CD4-positive, alpha-beta T cell treated with Interleukin-17A for 1 hour (primary cell): ENCODE measurements at regions not wholly inside any gene's neighbourhood (a gene's known extent, or its start where the extent isn't known, plus 50 kb on each side); places are given as distances from the start of the nearest gene placed in this dataset.
"Not testable (repeated sequence)": the region's sequence is repeated elsewhere in the genome, so short reads cannot be mapped to it uniquely, and the experiment has no call there.

Experiments
- DNase-seq: peaks from one replicate; pipeline ENCODE4 v3.0.0-alpha.2; 2020

- no peak for DNase-seq
Measured at GRCh38 chr5:8491254-8491653, 622.3 kb downstream of the MTRR start.

- DNase-seq: no peak
Measured at GRCh38 chr5:8493176-8493575, 624.2 kb downstream of the MTRR start.

- DNase-seq: no peak
Measured at GRCh38 chr5:8500426-8500825, 631.5 kb downstream of the MTRR start.

- no peak for DNase-seq
Measured at GRCh38 chr5:8505196-8505595, 636.2 kb downstream of the MTRR start.

- no peak for DNase-seq
Measured at GRCh38 chr5:8508231-8508630, 639.3 kb downstream of the MTRR start.

- no peak for DNase-seq
Measured at GRCh38 chr5:8516356-8516755, 647.4 kb downstream of the MTRR start.

- no peak for DNase-seq
Measured at GRCh38 chr5:8517456-8517855, 648.5 kb downstream of the MTRR start.

- DNase-seq: no peak
Measured at GRCh38 chr5:8520917-8521316, 652.0 kb downstream of the MTRR start.

- DNase-seq: no peak
Measured at GRCh38 chr5:8521991-8522390, 653.0 kb downstream of the MTRR start.

- DNase-seq: no peak
Measured at GRCh38 chr5:8522646-8523045, 653.7 kb downstream of the MTRR start.

- no peak for DNase-seq
Measured at GRCh38 chr5:8523501-8523900, 654.6 kb downstream of the MTRR start.

GRCh38 chr5:8525819-8526218 lies 656.9 kb downstream of the MTRR start:
- DNase-seq: no peak

- DNase-seq: no peak
Measured at GRCh38 chr5:8528106-8528505, 659.2 kb downstream of the MTRR start.

- DNase-seq: no peak
Measured at GRCh38 chr5:8538821-8539220, 669.9 kb downstream of the MTRR start.

- no peak for DNase-seq
Measured at GRCh38 chr5:8540317-8540716, 671.4 kb downstream of the MTRR start.

GRCh38 chr5:8550921-8551320 lies 682.0 kb downstream of the MTRR start:
- DNase-seq: no peak

GRCh38 chr5:8553364-8553763 lies 684.4 kb downstream of the MTRR start:
- no peak for DNase-seq

- no peak for DNase-seq
Measured at GRCh38 chr5:8557728-8558127, 688.8 kb downstream of the MTRR start.

GRCh38 chr5:8560776-8561175 lies 691.8 kb downstream of the MTRR start:
- DNase-seq: no peak

GRCh38 chr5:8561224-8561840 lies 692.4 kb downstream of the MTRR start:
- no peak for DNase-seq

GRCh38 chr5:8561854-8562253 lies 692.9 kb downstream of the MTRR start:
- DNase-seq: no peak

GRCh38 chr5:8563540-8563939 lies 694.6 kb downstream of the MTRR start:
- DNase-seq: not testable (repeated sequence)

GRCh38 chr5:8568858-8569257 lies 699.9 kb downstream of the MTRR start:
- no peak for DNase-seq

- DNase-seq: no peak
Measured at GRCh38 chr5:8570528-8570927, 701.6 kb downstream of the MTRR start.

- DNase-seq: no peak
Measured at GRCh38 chr5:8576178-8576577, 707.2 kb downstream of the MTRR start.

- DNase-seq: no peak
Measured at GRCh38 chr5:8577792-8578191, 708.8 kb downstream of the MTRR start.
